HEK293T (cell line): ENCODE measurements at regions not wholly inside any gene's neighbourhood (a gene's known extent, or its start where the extent isn't known, plus 50 kb on each side); places are given as distances from the start of the nearest gene placed in this dataset.

Experiments used
- ARNT ChIP-seq: fragments of 450-650 bp; IDR thresholded peaks from 2 replicates; pipeline ENCODE4 v1.6.1; 2017; ENCODE audit warnings: mild to moderate bottlenecking
- BHLHE40 ChIP-seq: fragments of 450-650 bp; IDR thresholded peaks from 2 replicates; pipeline ENCODE4 v1.6.1; 2016; ENCODE audit warnings: mild to moderate bottlenecking, moderate library complexity, borderline replicate concordance
- ELF4 ChIP-seq: fragments of 450-650 bp; IDR thresholded peaks from 2 replicates; pipeline ENCODE4 v1.6.1; 2017; ENCODE audit warnings: antibody characterized with exemption
- FOXA1 ChIP-seq: fragments of 450-650 bp; IDR thresholded peaks from 2 replicates; pipeline ENCODE4 v1.6.1; 2016; ENCODE audit warnings: mild to moderate bottlenecking
- FOXM1 ChIP-seq: fragments of 450-650 bp; IDR thresholded peaks from 2 replicates; pipeline ENCODE4 v1.6.1; 2017; ENCODE audit warnings: mild to moderate bottlenecking, borderline replicate concordance
- HDGF ChIP-seq: fragments of 450-650 bp; IDR thresholded peaks from 2 replicates; pipeline ENCODE4 v1.6.1; 2017; ENCODE audit warnings: antibody characterized with exemption, borderline replicate concordance
- NFRKB ChIP-seq: fragments of 450-650 bp; IDR thresholded peaks from 2 replicates; pipeline ENCODE4 v1.6.1; 2016; ENCODE audit warnings: mild to moderate bottlenecking, moderate library complexity
- PKNOX1 ChIP-seq: fragments of 450-650 bp; IDR thresholded peaks from 2 replicates; pipeline ENCODE4 v1.6.1; 2016
- SP1 ChIP-seq: fragments of 450-650 bp; IDR thresholded peaks from 2 replicates; pipeline ENCODE4 v1.6.1; 2017
- SUZ12 ChIP-seq: fragments of 450-650 bp; IDR thresholded peaks from 2 replicates; pipeline ENCODE4 v1.6.1; 2016; ENCODE audit warnings: mild to moderate bottlenecking
- TARDBP ChIP-seq: fragments of 450-650 bp; IDR thresholded peaks from 2 replicates; pipeline ENCODE4 v1.6.1; 2016
- ZNF384 ChIP-seq: fragments of 450-650 bp; IDR thresholded peaks from 2 replicates; pipeline ENCODE4 v1.6.1; 2016

- TF ChIP-seq PKNOX1, result no peak
- no peak for TF ChIP-seq SUZ12
- TF ChIP-seq HDGF, result no peak
- TF ChIP-seq NFRKB, result no peak
- no peak for TF ChIP-seq SP1
- TF ChIP-seq TARDBP, result no peak
- no peak for TF ChIP-seq ZNF384
- no peak for TF ChIP-seq ARNT
- no peak for TF ChIP-seq BHLHE40
- TF ChIP-seq FOXA1, result no peak
- TF ChIP-seq FOXM1, result no peak
- no peak for TF ChIP-seq ELF4
Measured at GRCh38 chrX:9189286-9189685, 155.4 kb upstream of the FAM9B start.
